Dermis blood vessel endothelial cell (primary cell): ENCODE measurements at regions not wholly inside any gene's neighbourhood (a gene's known extent, or its start where the extent isn't known, plus 50 kb on each side); places are given as distances from the start of the nearest gene placed in this dataset.

Experiments used
- DNase-seq: peaks from one replicate; pipeline ENCODE4 v3.0.0; 2010

DNA sequence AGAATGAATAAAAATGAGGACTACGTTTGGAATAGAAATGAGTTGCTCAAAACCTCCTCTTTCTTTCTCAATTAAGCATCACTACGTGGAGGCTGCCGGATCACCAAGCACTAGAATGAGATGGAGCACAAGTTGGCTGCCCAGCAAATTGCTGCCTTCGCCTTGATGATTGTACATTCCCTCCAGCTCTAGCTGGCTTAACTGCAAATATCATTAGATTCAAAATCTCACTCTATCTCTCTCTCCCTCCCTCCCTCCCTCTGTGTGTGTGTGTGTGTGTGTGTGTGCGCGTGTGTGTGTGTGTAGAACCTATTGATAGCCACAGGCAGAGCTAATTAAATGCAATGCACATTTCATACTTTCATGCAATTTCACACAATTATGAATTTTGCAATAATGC lies 310.7 kb upstream of the CDH4 start:
- DNase-seq, result no peak

GRCh38 chr20:60947819-60948218 lies 304.2 kb upstream of the CDH4 start:
- DNase-seq, result no peak

- DNase-seq, result no peak
Measured at GRCh38 chr20:60948224-60948623, 303.8 kb upstream of the CDH4 start.

DNA sequence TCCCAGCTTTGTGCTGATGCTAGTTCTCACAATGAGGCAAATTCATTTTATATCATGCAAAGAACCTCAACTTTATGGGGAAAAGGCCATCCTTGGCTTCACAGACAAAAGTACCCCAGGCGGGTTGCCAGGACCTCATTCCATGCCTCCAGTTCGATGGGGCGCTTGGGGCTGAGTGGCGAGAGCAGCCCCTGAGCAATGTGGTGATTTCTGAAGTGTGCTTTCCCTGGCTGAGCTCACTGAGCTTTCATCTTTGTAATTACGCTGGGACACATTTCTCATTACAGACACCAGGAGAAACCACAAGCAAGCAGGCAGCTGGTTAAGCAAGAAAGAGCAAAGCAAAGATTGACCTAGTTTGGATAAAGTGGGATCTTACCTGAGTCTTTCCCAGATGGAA lies 301.5 kb upstream of the CDH4 start:
- DNase-seq, result no peak

DNA sequence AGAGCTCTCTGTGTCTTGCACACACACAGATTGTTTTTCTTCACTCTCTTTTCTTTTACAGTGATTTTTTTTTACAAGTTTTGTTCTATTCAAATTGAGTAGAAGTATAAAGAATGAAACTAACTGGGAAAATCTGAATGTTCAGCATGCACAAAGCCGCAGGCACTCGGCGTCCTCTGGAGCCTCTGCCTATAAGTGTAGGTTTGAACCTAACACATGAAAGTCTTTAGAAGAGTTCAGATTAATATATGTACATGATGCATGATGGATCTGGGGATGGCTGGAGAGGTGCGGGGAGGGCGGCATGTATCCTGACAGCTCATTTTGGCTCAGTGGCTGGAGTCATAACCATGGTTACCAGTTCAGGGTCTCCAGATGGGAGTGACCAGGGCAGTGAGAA lies 301.1 kb upstream of the CDH4 start:
- no peak for DNase-seq

DNA sequence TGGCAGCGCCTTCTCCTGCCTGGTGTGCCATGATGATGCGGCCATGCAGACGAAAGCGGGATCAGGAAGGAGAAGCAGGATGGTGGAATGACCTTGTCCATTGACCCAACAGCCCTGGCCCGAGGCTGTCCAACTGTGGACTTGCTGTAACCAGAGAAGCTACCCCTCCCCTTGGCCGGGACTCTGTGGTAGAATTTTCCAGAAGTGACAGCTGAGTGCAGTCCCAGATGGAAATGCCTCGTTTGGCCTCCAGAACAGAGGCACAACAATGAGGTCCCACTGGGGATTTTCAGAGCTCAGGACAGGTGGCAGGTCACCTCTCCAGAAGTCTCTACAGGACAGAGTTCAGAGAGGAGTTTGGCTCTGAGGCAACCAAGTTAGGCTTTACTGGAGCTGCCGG lies 299.2 kb upstream of the CDH4 start:
- no peak for DNase-seq

GRCh38 chr20:60953321-60953720 lies 298.7 kb upstream of the CDH4 start:
- no peak for DNase-seq

- DNase-seq, result no peak
Measured at GRCh38 chr20:60955706-60956105, 296.4 kb upstream of the CDH4 start.

GRCh38 chr20:60956194-60956593 lies 295.9 kb upstream of the CDH4 start:
- DNase-seq, result no peak

DNA sequence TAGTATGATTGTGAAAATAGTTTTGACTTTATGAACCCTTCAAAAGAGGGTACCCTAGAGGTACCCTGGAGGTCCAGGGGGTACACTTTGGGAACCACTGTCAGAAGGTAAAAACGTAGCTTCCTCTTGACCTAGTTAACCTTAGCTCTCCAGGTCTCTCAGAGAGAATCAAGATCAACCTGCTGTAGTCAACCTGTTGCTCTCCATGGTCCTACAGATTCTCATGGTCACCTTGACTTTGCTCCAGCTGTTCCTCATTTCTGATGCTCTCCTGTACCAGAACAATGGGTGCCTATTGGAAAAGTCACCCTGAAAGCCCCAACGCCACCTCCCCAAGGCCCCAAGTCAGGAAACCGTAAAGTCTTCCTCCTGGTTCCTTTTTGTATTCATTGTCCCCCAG lies 294.4 kb upstream of the CDH4 start:
- no peak for DNase-seq

- DNase-seq, result no peak
Measured at GRCh38 chr20:60959971-60960370, 292.1 kb upstream of the CDH4 start.

- no peak for DNase-seq
Measured at GRCh38 chr20:60960500-60960899, 291.6 kb upstream of the CDH4 start.

DNA sequence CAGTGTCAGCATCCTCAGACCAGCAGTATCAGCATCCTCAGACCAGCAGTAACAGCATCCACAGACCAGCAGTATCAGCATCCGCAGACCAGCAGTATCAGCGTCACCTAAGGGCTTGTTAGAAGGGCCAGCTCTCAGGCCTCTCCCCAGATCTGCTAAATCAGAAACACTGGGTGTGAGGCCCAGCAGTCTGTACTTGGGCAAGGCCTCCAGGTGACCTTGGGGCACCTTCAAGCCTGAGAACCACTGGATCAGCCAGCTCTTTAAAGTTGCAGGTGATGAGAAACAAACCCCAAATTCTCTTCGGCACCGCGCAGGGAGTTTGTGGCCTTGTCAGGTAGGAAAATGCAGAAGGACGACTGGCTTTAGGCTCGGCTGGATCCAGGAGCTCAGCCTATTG lies 290.5 kb upstream of the CDH4 start:
- no peak for DNase-seq

GRCh38 chr20:60962367-60963045 lies 289.6 kb upstream of the CDH4 start:
- DNase-seq, result no peak

DNA sequence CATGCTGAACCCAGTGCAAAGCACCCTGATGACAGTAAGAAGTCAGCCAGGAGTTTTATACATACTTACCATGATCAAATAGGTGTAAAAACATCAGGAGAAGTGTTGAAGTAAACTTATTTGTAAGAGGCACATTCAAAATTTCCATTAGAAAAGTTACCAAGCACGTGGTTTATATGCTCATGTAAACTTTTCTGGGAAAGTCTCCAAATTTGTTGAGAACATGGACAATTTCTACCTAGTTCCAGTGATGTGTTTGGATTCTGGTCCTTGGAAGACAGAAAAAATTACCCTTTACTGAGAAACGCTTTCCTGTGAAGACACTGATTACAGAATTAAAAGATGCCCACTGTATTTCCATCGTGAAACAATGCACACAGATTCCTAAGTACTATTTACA lies 288.9 kb upstream of the CDH4 start:
- no peak for DNase-seq

GRCh38 chr20:60964911-60965310 lies 287.1 kb upstream of the CDH4 start:
- no peak for DNase-seq

DNA sequence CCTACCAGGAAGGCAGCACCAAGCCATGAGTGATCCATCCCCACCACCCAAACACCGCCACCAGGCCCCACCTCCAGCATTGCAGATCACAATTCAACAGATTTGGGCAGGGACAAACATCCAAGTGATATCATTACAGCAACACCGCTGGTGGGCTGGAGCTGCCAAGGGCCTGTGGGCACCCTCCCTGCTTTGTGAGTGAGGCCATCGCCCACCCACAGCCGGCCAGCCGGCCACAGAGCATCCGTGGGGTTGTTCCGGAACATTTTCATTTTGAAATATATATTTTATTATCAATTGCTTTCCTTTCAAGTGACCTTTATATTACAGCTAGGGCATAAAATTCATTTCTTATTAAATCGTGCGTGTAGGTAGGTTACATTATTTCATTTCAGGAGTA lies 286.0 kb upstream of the CDH4 start:
- DNase-seq, result no peak

- DNase-seq, result no peak
Measured at GRCh38 chr20:60966766-60967165, 285.3 kb upstream of the CDH4 start.

DNA sequence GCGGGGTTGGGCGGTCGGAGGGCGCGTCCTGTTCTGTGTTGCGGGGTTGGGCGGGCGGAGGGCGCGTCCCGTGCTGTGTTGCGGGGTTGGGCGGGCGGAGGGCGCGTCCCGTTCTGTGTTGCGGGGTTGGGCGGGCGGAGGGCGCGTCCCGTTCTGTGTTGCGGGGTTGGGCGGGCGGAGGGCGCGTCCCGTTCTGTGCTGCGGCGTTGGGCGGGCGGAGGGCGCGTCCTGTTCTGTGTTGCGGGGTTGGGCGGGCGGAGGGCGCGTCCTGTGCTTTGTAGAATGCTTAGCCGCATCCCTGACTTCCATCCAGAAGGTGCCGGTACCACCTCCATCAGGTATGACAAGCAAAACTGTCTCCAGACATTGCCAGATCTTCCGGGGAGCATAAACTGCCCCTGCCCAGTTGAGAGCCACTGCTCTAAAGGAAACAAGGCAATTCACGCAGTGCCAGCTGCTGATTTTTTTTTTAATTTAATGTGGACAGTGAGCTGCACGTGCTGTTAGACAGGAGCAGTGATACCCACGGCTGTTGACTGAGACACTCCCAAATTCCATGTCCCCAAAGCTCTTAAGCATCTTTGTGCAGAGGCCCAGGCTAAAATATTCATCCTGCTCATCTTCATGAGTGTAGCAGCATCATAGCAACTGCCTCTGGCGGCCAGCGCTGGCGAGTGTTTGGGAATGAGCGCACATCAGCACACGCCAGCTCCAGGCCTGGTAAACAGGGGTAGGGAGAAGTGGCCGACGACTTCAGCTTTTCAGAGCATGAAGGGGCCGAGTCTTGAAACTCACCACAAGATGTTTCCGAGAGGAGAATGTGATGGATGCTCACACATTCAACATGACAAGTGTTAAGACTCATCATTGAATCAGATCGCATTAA lies 284.4 kb upstream of the CDH4 start:
- DNase-seq, result no peak

DNA sequence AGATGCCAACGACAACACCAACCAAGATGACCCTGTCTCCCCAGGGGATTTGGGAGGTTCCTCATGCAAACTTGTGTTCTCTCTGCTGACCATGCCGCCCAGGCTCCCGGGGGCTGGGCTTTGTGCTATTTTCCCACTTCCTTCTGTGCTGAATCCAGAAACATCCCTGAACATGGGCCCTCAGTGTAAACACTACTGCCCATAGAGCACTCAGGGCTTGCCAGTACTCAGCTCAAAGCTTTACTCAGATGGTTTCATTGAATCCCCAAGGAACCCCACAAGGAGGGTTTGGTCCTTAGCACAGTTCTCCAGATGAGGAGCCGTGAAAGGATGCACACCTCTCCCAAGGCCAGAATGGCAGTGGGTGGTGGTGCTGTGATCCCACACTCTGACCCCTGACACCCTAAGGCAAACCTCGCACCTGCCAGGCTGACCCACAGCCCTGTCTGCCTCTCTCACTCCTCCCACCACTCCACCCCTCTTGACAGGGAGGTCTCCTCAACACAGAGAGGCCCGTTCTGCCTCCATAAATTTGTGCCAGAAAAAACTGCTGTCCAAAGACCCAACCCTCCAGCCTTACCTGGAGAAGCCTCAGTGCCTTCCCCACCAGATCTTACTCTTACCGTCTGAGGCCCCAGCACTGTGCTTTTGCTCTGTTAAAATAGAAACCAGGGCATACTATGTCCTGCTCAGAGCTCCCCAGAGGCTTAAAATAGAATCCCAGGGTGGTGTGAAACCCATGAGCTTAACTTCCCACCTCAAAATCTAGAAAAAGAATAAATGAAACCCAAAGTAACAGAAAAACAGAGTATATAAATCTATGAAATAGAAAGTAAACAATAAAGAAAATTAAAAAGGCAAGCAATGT lies 283.0 kb upstream of the CDH4 start:
- DNase-seq, result no peak

DNA sequence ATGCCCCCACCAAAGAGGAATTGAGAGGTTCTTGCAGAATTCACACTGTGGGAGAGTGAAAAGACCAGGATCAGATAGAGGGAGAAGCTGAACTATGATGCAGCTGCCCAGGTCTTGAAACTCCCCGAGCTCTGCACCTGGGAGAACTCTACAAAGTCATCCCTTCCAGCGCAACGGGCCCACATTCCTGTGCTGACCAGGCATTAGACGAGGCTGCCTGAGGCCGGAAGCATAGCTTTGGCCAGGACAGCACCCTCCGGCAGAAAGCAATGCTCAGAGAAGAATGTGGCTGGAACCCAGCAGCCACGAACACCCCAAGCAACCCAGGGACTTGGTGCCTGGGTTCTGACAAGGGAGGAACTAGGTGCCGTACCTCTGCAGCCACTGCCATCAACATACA lies 281.5 kb upstream of the CDH4 start:
- DNase-seq, result no peak

DNA sequence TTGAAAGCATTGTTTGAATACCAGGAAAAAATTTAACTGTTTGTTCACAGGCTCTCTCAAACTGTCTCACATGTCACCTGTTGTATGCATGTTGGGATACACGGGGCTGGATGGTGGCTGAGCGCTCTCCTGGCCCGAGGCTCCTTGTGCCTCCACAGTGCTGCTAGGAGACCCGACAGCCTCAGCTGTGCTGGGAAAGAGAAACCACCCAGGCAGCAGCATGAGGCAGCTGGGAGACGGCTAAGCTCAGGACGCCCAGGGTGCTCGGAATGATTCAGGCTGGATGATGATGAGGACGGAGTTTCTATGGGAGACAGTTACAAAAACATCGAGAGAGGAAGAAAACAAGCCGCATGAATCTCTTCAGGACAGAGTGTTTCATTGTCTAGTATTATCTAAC lies 278.0 kb upstream of the CDH4 start:
- DNase-seq, result no peak

DNA sequence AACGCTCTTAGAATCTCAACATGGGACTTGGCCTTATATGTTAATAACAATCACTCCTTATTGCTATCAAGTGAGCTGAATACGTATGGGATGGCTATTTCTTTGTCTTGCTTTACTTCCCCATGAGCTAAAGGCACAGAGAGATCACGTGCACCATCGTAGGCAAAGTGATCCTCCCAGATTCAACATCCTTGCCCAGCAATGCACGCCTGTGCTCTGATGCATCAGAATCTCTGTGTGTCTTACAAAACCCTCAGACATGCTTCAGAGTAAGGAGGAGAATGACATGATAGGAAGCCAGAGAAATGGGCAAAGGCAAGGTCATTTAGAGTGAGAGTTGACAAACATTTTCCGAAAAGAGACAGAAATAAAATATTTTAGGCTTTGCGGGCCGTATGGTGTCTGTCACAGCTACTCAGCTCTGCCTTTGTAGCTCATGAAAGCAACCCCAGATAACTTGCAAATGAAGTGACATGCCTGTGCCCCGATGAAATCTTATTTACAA lies 277.6 kb upstream of the CDH4 start:
- DNase-seq, result no peak
